ENCODE measurements at regions not wholly inside any gene's neighbourhood (a gene's known extent, or its start where the extent isn't known, plus 50 kb on each side); places are given as distances from the start of the nearest gene placed in this dataset.

DNA sequence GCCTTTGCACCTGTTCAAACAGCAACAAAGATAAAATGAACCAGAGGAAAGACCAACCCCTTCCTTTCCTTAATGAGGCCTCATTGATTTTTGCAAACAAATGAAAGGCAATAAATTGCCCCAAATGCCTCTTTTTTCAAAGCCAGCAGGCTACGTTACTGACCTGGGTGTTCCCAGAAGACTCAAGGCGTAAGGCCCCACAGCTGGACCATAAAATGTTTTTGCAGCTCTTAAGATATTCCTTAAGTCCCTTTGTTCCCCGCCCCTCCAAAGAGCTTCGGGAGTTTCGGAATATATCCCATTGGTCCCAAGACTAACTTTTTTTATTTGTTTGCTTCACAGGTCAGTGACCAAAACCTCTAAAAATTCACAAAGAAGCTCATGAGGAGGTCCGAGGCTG lies 462.9 kb upstream of the PRICKLE1 start:
- DNase-seq (no peak), ATAC-seq (no peak)
- Histone ChIP-seq H3K9me3 (no peaks in the 10 kb centered on the region), H3K36me3 (ENCODE audit: insufficient read depth in 1 of 2, low read depth in 1 of 2) (no peaks in the 10 kb centered on the region), H3K4me1 (no peaks in the 10 kb centered on the region), H3K27ac (no peak overlapping the region), H3K27me3 (ENCODE audit: insufficient read depth in 3 of 3, low read length in 2 of 3) (no peaks in the 10 kb centered on the region), H3K4me3 (no peak overlapping the region)
- WGBS, 3 donors, result 57 to 63% (median 63%) methylated on average over 6 of the region's 6 CpGs
- TF ChIP-seq, protein P1, sequence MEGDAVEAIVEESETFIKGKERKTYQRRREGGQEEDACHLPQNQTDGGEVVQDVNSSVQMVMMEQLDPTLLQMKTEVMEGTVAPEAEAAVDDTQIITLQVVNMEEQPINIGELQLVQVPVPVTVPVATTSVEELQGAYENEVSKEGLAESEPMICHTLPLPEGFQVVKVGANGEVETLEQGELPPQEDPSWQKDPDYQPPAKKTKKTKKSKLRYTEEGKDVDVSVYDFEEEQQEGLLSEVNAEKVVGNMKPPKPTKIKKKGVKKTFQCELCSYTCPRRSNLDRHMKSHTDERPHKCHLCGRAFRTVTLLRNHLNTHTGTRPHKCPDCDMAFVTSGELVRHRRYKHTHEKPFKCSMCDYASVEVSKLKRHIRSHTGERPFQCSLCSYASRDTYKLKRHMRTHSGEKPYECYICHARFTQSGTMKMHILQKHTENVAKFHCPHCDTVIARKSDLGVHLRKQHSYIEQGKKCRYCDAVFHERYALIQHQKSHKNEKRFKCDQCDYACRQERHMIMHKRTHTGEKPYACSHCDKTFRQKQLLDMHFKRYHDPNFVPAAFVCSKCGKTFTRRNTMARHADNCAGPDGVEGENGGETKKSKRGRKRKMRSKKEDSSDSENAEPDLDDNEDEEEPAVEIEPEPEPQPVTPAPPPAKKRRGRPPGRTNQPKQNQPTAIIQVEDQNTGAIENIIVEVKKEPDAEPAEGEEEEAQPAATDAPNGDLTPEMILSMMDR (IDR thresholded peaks at IDR 0.05), result no peak
- intact Hi-C loops (cut with DNase I), result no loop called here

DNA sequence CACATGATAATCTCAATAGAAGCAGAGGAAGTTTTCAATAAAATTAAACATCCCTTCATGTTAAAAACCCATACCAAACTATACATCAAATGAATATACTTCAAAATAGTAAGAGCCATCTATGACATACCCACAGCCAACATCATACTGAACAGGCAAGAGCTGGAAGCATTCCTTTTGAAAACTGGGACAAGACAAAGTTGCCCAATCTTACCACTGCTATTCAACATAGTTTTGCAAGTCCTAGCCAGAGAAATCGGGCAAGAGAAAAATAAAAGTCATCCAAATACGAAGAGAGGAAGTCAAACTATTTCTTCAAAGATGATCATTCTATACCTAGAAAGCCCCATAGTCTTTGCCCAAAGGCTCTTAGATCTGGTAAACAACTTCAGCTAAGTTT lies 454.7 kb upstream of the PRICKLE1 start:
- 81 to 92% (median 85%) methylated on average over 2 of the region's 2 CpGs for WGBS, 3 donors

DNA sequence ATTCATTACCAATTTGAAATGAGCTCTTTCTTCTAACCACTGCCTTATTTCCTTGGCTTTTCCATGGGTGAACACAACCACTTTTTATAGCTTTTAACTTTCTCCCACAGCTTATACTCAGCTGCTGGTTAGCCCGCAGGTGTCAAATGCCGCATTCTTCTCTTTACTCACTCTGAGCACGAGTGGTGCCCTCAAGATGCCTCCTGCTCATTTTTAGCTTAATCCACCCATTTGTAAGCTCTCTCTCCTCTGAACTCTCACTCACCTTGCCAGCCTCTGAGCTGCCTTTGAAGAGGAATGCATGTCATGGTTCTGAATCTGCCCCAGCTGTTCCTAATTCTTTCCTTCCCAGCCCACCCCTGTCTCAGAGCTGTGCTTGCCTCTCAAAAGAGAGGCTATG lies 449.4 kb upstream of the PRICKLE1 start:
- Histone ChIP-seq H3K27me3 (ENCODE audit: insufficient read depth in 3 of 3, low read length in 2 of 3) (no peaks in the 10 kb centered on the region), H3K9me3 (no peaks in the 10 kb centered on the region), H3K4me1 (no peaks in the 10 kb centered on the region), H3K4me3 (no peak overlapping the region), H3K27ac (no peak overlapping the region), H3K36me3 (ENCODE audit: insufficient read depth in 1 of 2, low read depth in 1 of 2) (no peaks in the 10 kb centered on the region)
- intact Hi-C loops (cut with DNase I), result no loop called here
- no peak for DNase-seq
- TF ChIP-seq, protein P1 (IDR thresholded peaks at IDR 0.05), result no peak
- no peak for ATAC-seq
- WGBS, 3 donors, result 45 to 56% (median 50%) methylated on average over 3 of the region's 3 CpGs

More for the DNA sequence above, 454.7 kb upstream of the PRICKLE1 start:
- DNase-seq, result no peak
- intact Hi-C loops (cut with DNase I), result no loop called here
- Histone ChIP-seq H3K27me3 (ENCODE audit: insufficient read depth in 3 of 3, low read length in 2 of 3) (no peaks in the 10 kb centered on the region), H3K4me3 (no peak overlapping the region), H3K9me3 (no peaks in the 10 kb centered on the region), H3K27ac (no peak overlapping the region), H3K4me1 (no peaks in the 10 kb centered on the region), H3K36me3 (ENCODE audit: insufficient read depth in 1 of 2, low read depth in 1 of 2) (no peaks in the 10 kb centered on the region)
- TF ChIP-seq, protein P1 (IDR thresholded peaks at IDR 0.05), result no peak
- ATAC-seq, result no peak

DNA sequence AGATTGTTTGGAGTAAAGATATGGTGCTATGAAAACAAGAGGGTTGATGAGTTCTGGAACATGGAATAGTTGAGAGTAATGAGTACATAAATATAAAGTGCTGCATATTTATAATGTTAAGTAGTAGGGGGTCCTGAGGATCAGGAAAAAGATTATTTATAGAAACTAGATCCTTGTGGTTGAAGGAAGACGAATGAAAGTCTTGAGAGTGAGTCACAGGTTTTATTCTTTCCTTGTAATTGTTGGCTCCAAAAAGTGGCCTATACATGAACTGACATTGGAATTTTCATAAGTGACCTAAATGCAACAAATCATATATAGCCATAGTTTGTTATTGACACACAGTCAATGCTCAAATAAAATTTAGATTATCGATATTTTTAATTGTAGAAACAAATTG lies 440.4 kb upstream of the PRICKLE1 start:
- TF ChIP-seq, protein P1 (IDR thresholded peaks at IDR 0.05), result no peak
- WGBS, 3 donors, result 82 to 90% (median 83%) methylated on average over 2 of the region's 2 CpGs
- no peak for ATAC-seq

DNA sequence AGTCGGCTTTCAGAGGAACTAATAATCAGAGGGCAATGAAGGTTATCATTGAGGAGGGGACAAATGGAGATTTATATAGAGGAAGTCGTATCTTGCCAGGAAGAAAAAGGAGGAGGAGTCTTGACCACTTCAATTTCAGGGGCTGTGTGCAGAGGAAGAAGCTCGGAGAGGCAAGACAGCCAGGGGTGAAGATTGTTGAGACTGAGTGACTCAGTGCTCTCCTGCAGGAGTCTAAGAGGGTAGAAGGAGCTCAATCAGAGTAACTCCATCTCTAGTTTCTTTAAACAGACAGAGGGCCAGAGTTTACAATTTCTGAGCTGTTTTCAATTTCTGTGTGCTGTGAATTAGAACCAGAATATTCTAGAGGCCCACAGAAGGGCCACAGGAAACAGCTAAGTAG lies 439.3 kb upstream of the PRICKLE1 start:
- no peaks in the 10 kb centered on the region for H3K27me3 ChIP-seq (ENCODE audit: insufficient read depth in 3 of 3, low read length in 2 of 3)
- TF ChIP-seq, protein P1 (IDR thresholded peaks at IDR 0.05), result no peak
- no peaks in the 10 kb centered on the region for H3K9me3 ChIP-seq
- no peaks in the 10 kb centered on the region for H3K4me1 ChIP-seq
- DNase-seq, result no peak
- H3K4me3 ChIP-seq, result no peak overlapping the region
- intact Hi-C loops (cut with DNase I), result no loop called here
- H3K36me3 ChIP-seq (ENCODE audit: insufficient read depth in 1 of 2, low read depth in 1 of 2), result no peaks in the 10 kb centered on the region
- no peak overlapping the region for H3K27ac ChIP-seq
- ATAC-seq, result no peak
- WGBS, 3 donors, result 68 to 81% (median 77%) methylated on average over 3 of the region's 3 CpGs

More for the DNA sequence above, 440.4 kb upstream of the PRICKLE1 start:
- H3K27me3 ChIP-seq (ENCODE audit: insufficient read depth in 3 of 3, low read length in 2 of 3), result no peaks in the 10 kb centered on the region
- no peak for DNase-seq
- no peak overlapping the region for H3K4me3 ChIP-seq
- intact Hi-C loops (cut with DNase I), result no loop called here
- H3K36me3 ChIP-seq (ENCODE audit: insufficient read depth in 1 of 2, low read depth in 1 of 2), result no peaks in the 10 kb centered on the region
- H3K4me1 ChIP-seq, result no peaks in the 10 kb centered on the region
- H3K27ac ChIP-seq, result no peak overlapping the region
- no peaks in the 10 kb centered on the region for H3K9me3 ChIP-seq
